ENCODE measurements at regions not wholly inside any gene's neighbourhood (a gene's known extent, or its start where the extent isn't known, plus 50 kb on each side); places are given as distances from the start of the nearest gene placed in this dataset.

- ChIA-PET POLR2A (no interaction called here), CTCF (no interaction called here)
- DNase-seq (ENCODE audit: extremely low spot score), result no peak
- TF ChIP-seq CTBP1 (IDR thresholded peaks at IDR 0.05; ENCODE audit: borderline replicate concordance) (no peak), ARNT (IDR thresholded peaks at IDR 0.05) (no peak), NFRKB (IDR thresholded peaks at IDR 0.05) (no peak), FOXK2 (IDR thresholded peaks at IDR 0.05) (no peak), SUZ12 (IDR thresholded peaks at IDR 0.05) (no peak)
Observed at GRCh38 chr11:107172996-107173395, 154.7 kb upstream of the GUCY1A2 start.

GRCh38 chr11:107157809-107158187 lies 139.5 kb upstream of the GUCY1A2 start:
- TF ChIP-seq PKNOX1 (IDR thresholded peaks at IDR 0.05) (no peak), FOXK2 (IDR thresholded peaks at IDR 0.05) (no peak), LEF1 (IDR thresholded peaks at IDR 0.05; ENCODE audit: borderline replicate concordance) (no peak), L3MBTL2 (conservative IDR thresholded peaks at IDR 0.05) (no peak), SP1 (IDR thresholded peaks at IDR 0.05) (no peak), FOXM1 (IDR thresholded peaks at IDR 0.05; ENCODE audit: borderline replicate concordance) (no peak), HDGF (IDR thresholded peaks at IDR 0.05; ENCODE audit: borderline replicate concordance) (no peak)
- no peak for DNase-seq (ENCODE audit: extremely low spot score)
- CTCF ChIA-PET, result no interaction called here
- POLR2A ChIA-PET, result no interaction called here

- ChIA-PET POLR2A (no interaction called here), CTCF (no interaction called here)
- no peak for DNase-seq (ENCODE audit: extremely low spot score)
- TF ChIP-seq PKNOX1 (IDR thresholded peaks at IDR 0.05), result no peak
- no peak for TF ChIP-seq L3MBTL2 (conservative IDR thresholded peaks at IDR 0.05)
Observed at GRCh38 chr11:107157146-107157808, 139.0 kb upstream of the GUCY1A2 start.

GRCh38 chr11:107151579-107151978 lies 133.3 kb upstream of the GUCY1A2 start:
- ChIA-PET POLR2A (no interaction called here), CTCF (no interaction called here)
- no peak for DNase-seq (ENCODE audit: extremely low spot score)
- TF ChIP-seq SUZ12 (IDR thresholded peaks at IDR 0.05) (no peak), ZNF384 (IDR thresholded peaks at IDR 0.05) (no peak), FOXM1 (IDR thresholded peaks at IDR 0.05; ENCODE audit: borderline replicate concordance) (no peak), NFRKB (IDR thresholded peaks at IDR 0.05) (no peak), HDGF (IDR thresholded peaks at IDR 0.05; ENCODE audit: borderline replicate concordance) (no peak), SP1 (IDR thresholded peaks at IDR 0.05) (no peak), TARDBP (IDR thresholded peaks at IDR 0.05) (no peak), FOXA1 (IDR thresholded peaks at IDR 0.05) (no peak), ELF4 (IDR thresholded peaks at IDR 0.05) (no peak), PKNOX1 (IDR thresholded peaks at IDR 0.05) (no peak), CTBP1 (IDR thresholded peaks at IDR 0.05; ENCODE audit: borderline replicate concordance) (no peak), L3MBTL2 (conservative IDR thresholded peaks at IDR 0.05) (no peak), LEF1 (IDR thresholded peaks at IDR 0.05; ENCODE audit: borderline replicate concordance) (no peak), FOXK2 (IDR thresholded peaks at IDR 0.05) (no peak), BHLHE40 (IDR thresholded peaks at IDR 0.05; ENCODE audit: borderline replicate concordance) (no peak)

- ChIA-PET POLR2A (no interaction called here), CTCF (no interaction called here)
- no peak for TF ChIP-seq SP1 (IDR thresholded peaks at IDR 0.05)
- no peak for TF ChIP-seq ELF4 (IDR thresholded peaks at IDR 0.05)
- TF ChIP-seq FOXA1 (IDR thresholded peaks at IDR 0.05), result no peak
- no peak for TF ChIP-seq FOXK2 (IDR thresholded peaks at IDR 0.05)
- DNase-seq (ENCODE audit: extremely low spot score), result no peak
Observed at GRCh38 chr11:107151158-107151557, 132.9 kb upstream of the GUCY1A2 start.

GRCh38 chr11:107140983-107141382 lies 122.7 kb upstream of the GUCY1A2 start:
- TF ChIP-seq SP1 (IDR thresholded peaks at IDR 0.05), result no peak
- no peak for TF ChIP-seq PKNOX1 (IDR thresholded peaks at IDR 0.05)
- no peak for TF ChIP-seq ZNF384 (IDR thresholded peaks at IDR 0.05)
- no peak for TF ChIP-seq L3MBTL2 (conservative IDR thresholded peaks at IDR 0.05)
- TF ChIP-seq CTBP1 (IDR thresholded peaks at IDR 0.05; ENCODE audit: borderline replicate concordance), result no peak
- TF ChIP-seq HDGF (IDR thresholded peaks at IDR 0.05; ENCODE audit: borderline replicate concordance), result no peak
- TF ChIP-seq BHLHE40 (IDR thresholded peaks at IDR 0.05; ENCODE audit: borderline replicate concordance), result no peak
- ChIA-PET CTCF (no interaction called here), POLR2A (no interaction called here)
- no peak for DNase-seq (ENCODE audit: extremely low spot score)

GRCh38 chr11:107139396-107139795 lies 121.1 kb upstream of the GUCY1A2 start:
- CTCF ChIA-PET, result no interaction called here
- POLR2A ChIA-PET, result no interaction called here
- TF ChIP-seq L3MBTL2 (conservative IDR thresholded peaks at IDR 0.05), result no peak
- TF ChIP-seq PKNOX1 (IDR thresholded peaks at IDR 0.05), result no peak
- TF ChIP-seq ELF4 (IDR thresholded peaks at IDR 0.05), result no peak
- no peak for TF ChIP-seq FOXK2 (IDR thresholded peaks at IDR 0.05)
- TF ChIP-seq FOXM1 (IDR thresholded peaks at IDR 0.05; ENCODE audit: borderline replicate concordance), result no peak
- TF ChIP-seq BHLHE40 (IDR thresholded peaks at IDR 0.05; ENCODE audit: borderline replicate concordance), result no peak
- TF ChIP-seq FOXA1 (IDR thresholded peaks at IDR 0.05), result no peak
- TF ChIP-seq NFRKB (IDR thresholded peaks at IDR 0.05), result no peak
- DNase-seq (ENCODE audit: extremely low spot score), result no peak

Measured in HEK293T (cell line).